Esophagus muscularis mucosa (tissue), 4 donors: ENCODE measurements at regions not wholly inside any gene's neighbourhood (a gene's known extent, or its start where the extent isn't known, plus 50 kb on each side); places are given as distances from the start of the nearest gene placed in this dataset.

ENCODE experiments used
- DNase-seq: peaks from one replicate; pipeline ENCODE4 v3.0.0-alpha.2; 2017; ENCODE audit errors: extremely low spot score
- H3K27ac ChIP-seq, 4 donors: fragments of 200-600 bp; sonication (generic); replicated peaks in 1 of 4; 1 replicate in 3 of 4; 2 replicates in 1 of 4; pipeline ENCODE4 v1.5.1; 2016 to 2019; ENCODE audit warnings: mild to moderate bottlenecking in 1 of 4
- H3K27me3 ChIP-seq, 4 donors: fragments of 200-600 bp; sonication (generic); one replicate each; pipeline versions ENCODE4 v1.5.1 to v1.6.0; 2016 to 2019
- H3K36me3 ChIP-seq, 4 donors: fragments of 200-600 bp; sonication (generic); one replicate each; pipeline ENCODE4 v1.5.1; 2016 to 2019
- H3K4me1 ChIP-seq, 4 donors: fragments of 200-600 bp; sonication (generic); one replicate each; pipeline ENCODE4 v1.5.1; 2016 to 2019
- H3K4me3 ChIP-seq, 4 donors: fragments of 200-600 bp; sonication (generic); 1 replicate in 2 of 4; 2 replicates in 2 of 4; pipeline ENCODE4 v1.5.1; 2016 to 2019; ENCODE audit warnings: mild to moderate bottlenecking in 4 of 4, moderate library complexity in 1 of 4
- H3K9me3 ChIP-seq, 4 donors: fragments of 200-600 bp; sonication (generic); 1 replicate in 3 of 4; 2 replicates in 1 of 4; pipeline ENCODE4 v1.5.1; 2016 to 2019
- CTCF ChIP-seq, 3 experiments: fragments of 200-600 bp in 2 of 3; fragments of 450-650 bp in 1 of 3; sonication (generic) in 2 of 3; IDR thresholded peaks; one replicate each; pipeline ENCODE4 v1.5.1; 2017 to 2019; ENCODE audit warnings: antibody characterized with exemption in 3 of 3, mild to moderate bottlenecking in 2 of 3, moderate library complexity in 1 of 3
- EP300 ChIP-seq: sonication (generic); formaldehyde crosslinking; IDR thresholded peaks from one replicate; pipeline ENCODE4 v1.6.1; 2017; ENCODE audit warnings: antibody characterized with exemption
- POLR2A ChIP-seq: fragments of 450-650 bp; IDR thresholded peaks from one replicate; pipeline ENCODE4 v1.6.1; 2017; ENCODE audit warnings: antibody characterized with exemption, moderate library complexity, mild to moderate bottlenecking, low read depth
- POLR2AphosphoS5 ChIP-seq, 2 donors: sonication (generic); formaldehyde crosslinking; IDR thresholded peaks; one replicate each; pipeline ENCODE4 v1.6.1; 2017; ENCODE audit warnings: antibody characterized with exemption in 2 of 2
- WGBS: methylation state at CpG from one replicate; pipeline ENCODE4 v1.1.5; 2018; 5-methylcytosine and 5-hydroxymethylcytosine counted together
- intact Hi-C: fragments of 100-400 bp; cut with DNase I; formaldehyde crosslinking; loops from one replicate; pipeline ENCODE4 v1.15.1; 2023

- 96% methylated on average over 2 of the region's 2 CpGs for WGBS
- no peak for TF ChIP-seq POLR2A
- no peak for TF ChIP-seq POLR2AphosphoS5 (IDR thresholded peaks at IDR 0.05)
- TF ChIP-seq EP300: no peak
- TF ChIP-seq CTCF (IDR thresholded peaks at IDR 0.05): no peak
Observed at GRCh38 chr7:36088553-36088952, 64.5 kb upstream of the EEPD1 start.

DNA sequence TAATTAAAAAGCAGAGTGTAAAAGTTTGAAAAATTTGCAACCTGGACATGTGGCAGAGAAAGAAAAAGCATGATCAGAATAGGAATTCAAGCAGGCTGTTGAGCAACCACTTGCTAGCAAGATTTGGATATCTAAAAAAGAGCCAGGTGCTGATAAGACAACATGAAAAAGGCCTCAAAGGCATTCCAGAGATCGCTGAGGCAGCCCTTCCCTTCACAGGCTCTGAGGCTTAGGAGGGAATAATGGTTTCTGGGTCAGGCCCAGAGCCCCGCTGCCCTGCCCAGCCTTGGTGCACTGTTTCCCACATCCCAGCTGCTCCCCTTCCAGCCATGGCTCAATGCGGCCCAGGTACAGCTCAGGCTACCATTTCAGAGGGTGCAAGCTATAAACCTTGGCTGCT is 64.1 kb upstream of the EEPD1 start:
- TF ChIP-seq EP300: no peak
- no peak for TF ChIP-seq POLR2AphosphoS5 (IDR thresholded peaks at IDR 0.05)
- no peak for TF ChIP-seq CTCF (IDR thresholded peaks at IDR 0.05)
- no peak for TF ChIP-seq POLR2A
- intact Hi-C loops: no loop called here
- no peak overlapping the region for H3K4me3 ChIP-seq
- no peak for DNase-seq
- H3K36me3 ChIP-seq: no peaks in the 10 kb centered on the region
- 33% methylated on average over 3 of the region's 3 CpGs for WGBS
- H3K4me1 ChIP-seq: peaks cover 0 to 6% (median 2%) of the 10 kb centered on the region in 4 donors
- no peak overlapping the region for H3K27ac ChIP-seq
- no peaks in the 10 kb centered on the region for H3K9me3 ChIP-seq
- no peaks in the 10 kb centered on the region for H3K27me3 ChIP-seq

More at GRCh38 chr7:36088553-36088952, 64.5 kb upstream of the EEPD1 start:
- no peak for DNase-seq
- Histone ChIP-seq H3K4me3 (no peak overlapping the region), H3K27ac (no peak overlapping the region), H3K36me3 (no peaks in the 10 kb centered on the region), H3K4me1 (peaks cover 0 to 6% (median 2%) of the 10 kb centered on the region in 4 donors), H3K27me3 (no peaks in the 10 kb centered on the region), H3K9me3 (no peaks in the 10 kb centered on the region)
- intact Hi-C loops: no loop called here

DNA sequence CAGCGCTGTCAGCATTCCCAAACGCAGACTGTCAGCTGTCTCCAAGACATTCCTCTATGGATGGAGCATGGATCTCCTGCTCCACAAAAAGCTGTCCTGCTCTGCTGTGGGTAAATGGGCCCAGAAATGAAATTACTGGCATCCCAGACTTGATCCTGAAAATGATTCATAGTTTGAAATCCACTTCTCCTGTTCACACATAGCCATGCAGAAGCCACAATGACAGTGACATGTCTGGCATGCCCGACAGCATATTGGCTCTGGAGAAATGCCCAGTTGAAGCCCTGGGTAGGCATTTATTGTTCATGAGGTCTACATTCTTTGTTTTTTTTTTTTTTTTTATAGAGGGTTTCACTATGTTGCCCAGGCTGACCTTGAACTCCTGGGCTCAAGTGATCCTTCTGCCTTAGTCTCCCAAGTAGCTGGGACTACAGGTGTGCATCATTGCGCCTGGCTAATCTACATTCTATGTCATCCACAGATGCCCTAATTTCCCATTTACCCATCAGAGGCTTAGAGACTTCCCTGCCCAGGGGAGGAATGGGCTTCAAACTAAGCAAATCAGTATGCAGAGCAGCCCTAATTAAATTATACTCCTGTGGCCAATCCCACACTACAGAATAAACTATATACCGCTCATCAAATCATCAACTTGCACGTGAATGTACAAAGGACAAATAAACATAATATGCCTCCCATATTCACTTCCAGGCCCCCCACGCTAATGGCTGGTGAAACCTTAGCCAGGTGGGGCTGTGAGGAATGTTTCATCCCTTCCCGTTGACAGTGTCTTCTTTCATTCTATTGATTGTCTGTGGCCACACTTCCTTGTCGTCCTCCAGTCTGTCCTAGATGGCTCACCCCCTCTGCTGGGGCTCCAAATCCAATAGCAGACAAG is 61.8 kb upstream of the EEPD1 start:
- Histone ChIP-seq H3K4me1 (no peaks in the 10 kb centered on the region), H3K4me3 (no peak overlapping the region), H3K9me3 (no peaks in the 10 kb centered on the region), H3K27me3 (no peaks in the 10 kb centered on the region), H3K27ac (no peak overlapping the region), H3K36me3 (no peaks in the 10 kb centered on the region)
- WGBS: 88% methylated on average over 9 of the region's 9 CpGs
- intact Hi-C loops: loop anchor here (10.0 kb wide), 1 partner anchor 106 kb away; no protein-coding TSS in a partner anchor
- TF ChIP-seq POLR2A (no peak), POLR2AphosphoS5 (IDR thresholded peaks at IDR 0.05) (no peak), CTCF (IDR thresholded peaks at IDR 0.05) (no peak), EP300 (no peak)
- no peak for DNase-seq

- Histone ChIP-seq H3K36me3 (no peaks in the 10 kb centered on the region), H3K27me3 (no peaks in the 10 kb centered on the region), H3K4me1 (peaks cover 0 to 5% (median 0%) of the 10 kb centered on the region in 4 donors), H3K27ac (no peak overlapping the region), H3K4me3 (no peak overlapping the region), H3K9me3 (no peaks in the 10 kb centered on the region)
- no peak for TF ChIP-seq EP300
- TF ChIP-seq POLR2A: no peak
- TF ChIP-seq POLR2AphosphoS5 (IDR thresholded peaks at IDR 0.05): no peak
- no peak for TF ChIP-seq CTCF (IDR thresholded peaks at IDR 0.05)
- WGBS: 94% methylated on average over 2 of the region's 2 CpGs
- DNase-seq: no peak
- intact Hi-C loops: loop anchor here (10.0 kb wide), 1 partner anchor 107 kb away; no protein-coding TSS in a partner anchor
Observed at GRCh38 chr7:36091874-36092176, 61.2 kb upstream of the EEPD1 start.
